ENCODE measurements at regions not wholly inside any gene's neighbourhood (a gene's known extent, or its start where the extent isn't known, plus 50 kb on each side); places are given as distances from the start of the nearest gene placed in this dataset.
A peak's percentile ranks its signal among the peaks of the same experiment; 100 is the strongest.
"Not testable (repeated sequence)": the region's sequence is repeated elsewhere in the genome, so short reads cannot be mapped to it uniquely, and the experiment has no call there.

DNA sequence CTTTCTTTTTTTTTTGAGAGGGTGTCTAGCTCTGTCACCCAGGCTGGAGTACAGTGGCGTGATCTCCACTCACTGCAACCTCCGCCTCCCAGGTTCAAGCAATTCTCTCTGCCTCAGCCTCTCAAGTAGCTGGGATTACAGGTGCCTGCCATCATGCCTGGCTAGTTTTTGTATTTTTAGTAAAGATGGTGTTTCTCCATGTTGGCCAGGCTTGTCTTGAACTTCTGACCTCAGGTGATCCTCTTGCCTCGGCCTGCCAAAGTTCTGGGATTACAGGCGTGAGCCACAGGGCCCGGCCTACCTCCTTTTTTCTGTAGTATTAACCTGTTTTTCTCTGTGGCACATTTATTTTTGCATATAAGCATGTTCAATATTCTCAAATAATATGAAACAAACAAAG lies 90.1 kb upstream of the PNPT1 start:
- whole genome bisulfite sequencing (ENCODE audit: insufficient coverage, insufficient replicate concordance, low lambda C conversion rate, missing lambda C conversion rate): 33% methylated on average over 5 of the region's 5 CpGs
- H2AFZ ChIP-seq (ENCODE audit: control insufficient read depth, low read depth, low read length); H3K79me2 ChIP-seq (ENCODE audit: control insufficient read depth, insufficient read depth, low read length); DNase-seq (ENCODE audit: low read depth, low spot score); H3K27ac ChIP-seq (ENCODE audit: control insufficient read depth, insufficient read depth); in situ Hi-C loops (cut with MboI); H3K27me3 ChIP-seq (replicated peaks in 1 of 2; ENCODE audit: control insufficient read depth in 2 of 2, insufficient read depth in 2 of 2, low read length in 1 of 2); RAD21 ChIA-PET (ENCODE audit: unreplicated experiment); FAIRE-seq; H3K9me3 ChIP-seq (replicated peaks; ENCODE audit: control insufficient read depth, insufficient read depth, low read length); POLR2A ChIA-PET; H3K4me3 ChIP-seq; H3K4me2 ChIP-seq (ENCODE audit: control insufficient read depth, insufficient read depth); intact Hi-C loops (cut with micrococcal nuclease; ENCODE audit: unreplicated experiment); H3K9ac ChIP-seq (ENCODE audit: control insufficient read depth, insufficient read depth, low read length); H4K20me1 ChIP-seq (ENCODE audit: control insufficient read depth, insufficient read depth); CTCF ChIA-PET; ATAC-seq; H3K4me1 ChIP-seq (ENCODE audit: control insufficient read depth, insufficient read depth, low read length); H3K36me3 ChIP-seq (ENCODE audit: control insufficient read depth in 2 of 2, insufficient read depth in 2 of 2, low read length in 1 of 2); BruUV-seq (replicated peaks): not testable (repeated sequence)
- SMC1A ChIA-PET (ENCODE audit: uncharacterized antibody, unreplicated experiment): interaction anchor here (0.9 to 1.2 kb wide), 2 partner anchors 12 kb away, joined by 3 read pairs; no protein-coding TSS in a partner anchor

DNA sequence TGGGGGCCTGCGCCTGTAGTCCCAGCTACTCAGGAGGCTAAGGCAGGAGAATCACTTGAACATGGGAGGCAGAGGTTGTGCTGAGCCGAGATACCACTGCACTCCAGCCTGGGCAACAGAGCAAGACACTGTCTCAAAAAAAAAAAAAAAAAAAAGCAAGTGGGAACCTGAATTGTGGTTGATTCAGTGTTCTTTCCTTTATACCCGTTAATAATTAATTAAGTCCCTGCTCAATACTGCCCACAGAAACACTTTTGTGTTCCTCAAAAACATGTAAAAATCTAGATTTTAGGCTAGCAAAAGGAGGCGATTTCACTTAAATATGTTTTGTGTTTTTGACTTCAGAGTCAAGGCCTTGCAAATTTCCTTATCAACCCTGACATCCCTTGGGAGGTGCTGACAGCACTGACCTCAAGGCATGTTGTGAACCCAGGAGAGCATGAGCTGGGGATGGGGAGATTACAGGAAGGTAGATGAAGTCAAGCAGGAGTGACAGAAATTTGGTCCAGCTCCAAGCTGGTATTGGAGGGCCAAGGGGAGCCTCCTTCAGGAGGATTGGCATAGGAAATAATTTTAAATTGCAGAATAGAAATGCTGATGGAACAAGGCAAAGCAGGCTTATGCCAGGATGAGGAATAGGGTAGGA lies 89.0 kb upstream of the PNPT1 start:
- no peaks in the 10 kb centered on the region for H3K27me3 ChIP-seq (replicated peaks in 1 of 2; ENCODE audit: control insufficient read depth in 2 of 2, insufficient read depth in 2 of 2, low read length in 1 of 2)
- no peak overlapping the region for H3K4me3 ChIP-seq
- in situ Hi-C loops (cut with MboI): no loop called here
- RAD21 ChIA-PET (ENCODE audit: unreplicated experiment): no interaction called here
- no peak overlapping the region for H2AFZ ChIP-seq (ENCODE audit: control insufficient read depth, low read depth, low read length)
- ATAC-seq (peak; percentile 14; the same call in 2 of the 3 replicates), DNase-seq (ENCODE audit: low read depth, low spot score) (no peak), FAIRE-seq (no peak)
- no peak overlapping the region for H3K4me2 ChIP-seq (ENCODE audit: control insufficient read depth, insufficient read depth)
- H3K9ac ChIP-seq (ENCODE audit: control insufficient read depth, insufficient read depth, low read length): no peak overlapping the region
- H3K27ac ChIP-seq (ENCODE audit: control insufficient read depth, insufficient read depth): no peak overlapping the region
- H3K9me3 ChIP-seq (replicated peaks; ENCODE audit: control insufficient read depth, insufficient read depth, low read length): no peaks in the 10 kb centered on the region
- POLR2A ChIA-PET: no interaction called here
- no peaks in the 10 kb centered on the region for H4K20me1 ChIP-seq (ENCODE audit: control insufficient read depth, insufficient read depth)
- H3K36me3 ChIP-seq (ENCODE audit: control insufficient read depth in 2 of 2, insufficient read depth in 2 of 2, low read length in 1 of 2): no peaks in the 10 kb centered on the region
- WGBS (ENCODE audit: insufficient coverage, insufficient replicate concordance, low lambda C conversion rate, missing lambda C conversion rate): 33% methylated on average over 3 of the region's 4 CpGs
- intact Hi-C loops (cut with micrococcal nuclease; ENCODE audit: unreplicated experiment): no loop called here
- no peaks in the 10 kb centered on the region for H3K4me1 ChIP-seq (ENCODE audit: control insufficient read depth, insufficient read depth, low read length)
- BruUV-seq (replicated peaks): no TSS peak
- CTCF ChIA-PET: interaction anchor here (0.6 to 2.9 kb wide), 2 partner anchors 172 to 179 kb away, joined by 3 to 12 read pairs; no protein-coding TSS in a partner anchor
- SMC1A ChIA-PET (ENCODE audit: uncharacterized antibody, unreplicated experiment): interaction anchor here (0.9 to 1.0 kb wide), 2 partner anchors 11 to 178 kb away, joined by 3 read pairs; no protein-coding TSS in a partner anchor
- H3K79me2 ChIP-seq (ENCODE audit: control insufficient read depth, insufficient read depth, low read length): no peaks in the 10 kb centered on the region
- TF ChIP-seq CREM (IDR thresholded peaks at IDR 0.05; ENCODE audit: low read depth) (no peak), CBX3 (IDR thresholded peaks at IDR 0.05; ENCODE audit: borderline replicate concordance, low read depth) (no peak), NFYA (IDR thresholded peaks at IDR 0.05; ENCODE audit: borderline replicate concordance, low read depth, low read length) (no peak), MTA2 (IDR thresholded peaks at IDR 0.05; ENCODE audit: low read depth) (no peak), SRF (IDR thresholded peaks at IDR 0.05; ENCODE audit: low read depth in 2 of 2, low read length in 2 of 2) (no peak), CREB1 (IDR thresholded peaks at IDR 0.05; ENCODE audit: low read depth) (no peak), TARDBP (IDR thresholded peaks at IDR 0.05; ENCODE audit: borderline replicate concordance) (no peak), FOS (IDR thresholded peaks at IDR 0.05; ENCODE audit: borderline replicate concordance, extremely low read depth, insufficient read length) (no peak), EP300 (IDR thresholded peaks at IDR 0.05; ENCODE audit: borderline replicate concordance in 1 of 2, control insufficient read depth in 1 of 2, low read depth in 2 of 2, low read length in 2 of 2) (no peak), BCL11A (IDR thresholded peaks at IDR 0.05; ENCODE audit: low read depth, low read length) (no peak), IKZF2 (IDR thresholded peaks at IDR 0.05) (no peak)
- TF ChIP-seq, protein P1, sequence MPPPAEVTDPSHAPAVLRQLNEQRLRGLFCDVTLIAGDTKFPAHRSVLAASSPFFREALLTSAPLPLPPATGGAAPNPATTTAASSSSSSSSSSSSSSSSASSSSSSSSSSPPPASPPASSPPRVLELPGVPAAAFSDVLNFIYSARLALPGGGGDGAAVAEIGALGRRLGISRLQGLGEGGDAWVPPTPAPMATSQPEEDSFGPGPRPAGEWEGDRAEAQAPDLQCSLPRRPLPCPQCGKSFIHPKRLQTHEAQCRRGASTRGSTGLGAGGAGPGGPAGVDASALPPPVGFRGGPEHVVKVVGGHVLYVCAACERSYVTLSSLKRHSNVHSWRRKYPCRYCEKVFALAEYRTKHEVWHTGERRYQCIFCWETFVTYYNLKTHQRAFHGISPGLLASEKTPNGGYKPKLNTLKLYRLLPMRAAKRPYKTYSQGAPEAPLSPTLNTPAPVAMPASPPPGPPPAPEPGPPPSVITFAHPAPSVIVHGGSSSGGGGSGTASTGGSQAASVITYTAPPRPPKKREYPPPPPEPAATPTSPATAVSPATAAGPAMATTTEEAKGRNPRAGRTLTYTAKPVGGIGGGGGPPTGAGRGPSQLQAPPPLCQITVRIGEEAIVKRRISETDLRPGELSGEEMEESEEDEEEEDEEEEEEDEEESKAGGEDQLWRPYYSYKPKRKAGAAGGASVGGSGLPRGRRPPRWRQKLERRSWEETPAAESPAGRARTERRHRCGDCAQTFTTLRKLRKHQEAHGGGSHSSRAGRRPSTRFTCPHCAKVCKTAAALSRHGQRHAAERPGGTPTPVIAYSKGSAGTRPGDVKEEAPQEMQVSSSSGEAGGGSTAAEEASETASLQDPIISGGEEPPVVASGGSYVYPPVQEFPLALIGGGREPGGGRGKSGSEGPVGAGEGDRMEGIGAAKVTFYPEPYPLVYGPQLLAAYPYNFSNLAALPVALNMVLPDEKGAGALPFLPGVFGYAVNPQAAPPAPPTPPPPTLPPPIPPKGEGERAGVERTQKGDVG (CRISPR knock-in tag; IDR thresholded peaks at IDR 0.05): no peak
